ENCODE measurements at regions not wholly inside any gene's neighbourhood (a gene's known extent, or its start where the extent isn't known, plus 50 kb on each side); places are given as distances from the start of the nearest gene placed in this dataset.

- TF ChIP-seq PKNOX1 (IDR thresholded peaks at IDR 0.05) (no peak), BHLHE40 (IDR thresholded peaks at IDR 0.05; ENCODE audit: borderline replicate concordance in 1 of 2, low read depth in 2 of 2, low read length in 1 of 2) (no peak), MTA3 (IDR thresholded peaks at IDR 0.05; ENCODE audit: borderline replicate concordance, low read length) (no peak), RFX5 (IDR thresholded peaks at IDR 0.05; ENCODE audit: low read depth, low read length) (no peak), E2F4 (IDR thresholded peaks at IDR 0.05; ENCODE audit: low read depth, low read length) (no peak), SUPT20H (IDR thresholded peaks at IDR 0.05; ENCODE audit: borderline replicate concordance, control insufficient read depth, low read depth, low read length) (no peak), MTA2 (IDR thresholded peaks at IDR 0.05; ENCODE audit: low read depth) (no peak)
Observed at GRCh38 chr6:115573861-115574260, 486.8 kb downstream of the FRK start (continued).

- ChIA-PET POLR2A (no interaction called here), RAD21 (ENCODE audit: unreplicated experiment) (no interaction called here), SMC1A (ENCODE audit: uncharacterized antibody, unreplicated experiment) (interaction anchor here (1.5 kb wide), 1 partner anchor 24 kb away, joined by 3 read pairs; no protein-coding TSS in a partner anchor), CTCF (no interaction called here)
- Histone ChIP-seq H3K9me3 (replicated peaks; ENCODE audit: control insufficient read depth, insufficient read depth, low read length) (no peaks in the 10 kb centered on the region), H3K4me2 (ENCODE audit: control insufficient read depth, insufficient read depth) (no peak overlapping the region), H3K4me1 (ENCODE audit: control insufficient read depth, insufficient read depth, low read length) (no peaks in the 10 kb centered on the region), H3K27ac (ENCODE audit: control insufficient read depth, insufficient read depth) (no peak overlapping the region), H3K36me3 (ENCODE audit: control insufficient read depth in 2 of 2, insufficient read depth in 2 of 2, low read length in 1 of 2) (no peaks in the 10 kb centered on the region), H3K4me3 (no peak overlapping the region), H3K9ac (ENCODE audit: control insufficient read depth, insufficient read depth, low read length) (no peak overlapping the region), H4K20me1 (ENCODE audit: control insufficient read depth, insufficient read depth) (no peaks in the 10 kb centered on the region), H3K79me2 (ENCODE audit: control insufficient read depth, insufficient read depth, low read length) (no peaks in the 10 kb centered on the region), H3K27me3 (replicated peaks in 1 of 2; ENCODE audit: control insufficient read depth in 2 of 2, insufficient read depth in 2 of 2, low read length in 1 of 2) (no peaks in the 10 kb centered on the region), H2AFZ (ENCODE audit: control insufficient read depth, low read depth, low read length) (no peak overlapping the region)
- no TSS peak for BruUV-seq (replicated peaks)
- DNase-seq (ENCODE audit: low read depth, low spot score) (no peak), FAIRE-seq (no peak), ATAC-seq (no peak)
- intact Hi-C loops (cut with micrococcal nuclease; ENCODE audit: unreplicated experiment): no loop called here
- TF ChIP-seq SKIL (IDR thresholded peaks at IDR 0.05; ENCODE audit: low read depth, poor library complexity, severe bottlenecking) (no peak), SIX5 (IDR thresholded peaks at IDR 0.05; ENCODE audit: low read depth, low read length, severe bottlenecking) (no peak), CBX5 (IDR thresholded peaks at IDR 0.05; ENCODE audit: low read depth) (no peak), ZBTB4 (CRISPR knock-in tag; IDR thresholded peaks at IDR 0.05) (no peak), RAD21 (IDR thresholded peaks at IDR 0.05; ENCODE audit: insufficient read depth, low read depth, low read length) (no peak), JUNB (IDR thresholded peaks at IDR 0.05) (no peak)
- in situ Hi-C loops (cut with MboI): no loop called here
- WGBS (ENCODE audit: insufficient coverage, insufficient replicate concordance, low lambda C conversion rate, missing lambda C conversion rate): 0% methylated on average over 2 of the region's 2 CpGs
Observed at GRCh38 chr6:115570331-115570730, 490.4 kb downstream of the FRK start.
